ENCODE measurements at regions not wholly inside any gene's neighbourhood (a gene's known extent, or its start where the extent isn't known, plus 50 kb on each side); places are given as distances from the start of the nearest gene placed in this dataset.
"Not testable (repeated sequence)": the region's sequence is repeated elsewhere in the genome, so short reads cannot be mapped to it uniquely, and the experiment has no call there.

GRCh38 chr6:82100763-82101162 is 146.8 kb downstream of the IBTK start:
- H3K4me1 ChIP-seq; H3K27me3 ChIP-seq; H3K4me3 ChIP-seq; DNase-seq; H3K27ac ChIP-seq; H3K36me3 ChIP-seq (replicated peaks in 1 of 2; ENCODE audit: insufficient read depth in 1 of 2, low read depth in 2 of 2); intact Hi-C loops (cut with DNase I); ATAC-seq; H3K9me3 ChIP-seq: not testable (repeated sequence)
- WGBS, 2 donors, result 80 to 91% methylated on average over 1 of the region's 1 CpG

- DNase-seq (no peak), ATAC-seq (no peak)
- 51 to 64% methylated on average over 2 of the region's 2 CpGs for WGBS, 2 donors
- TF ChIP-seq CTCF (IDR thresholded peaks at IDR 0.05) (no peak), POLR2A (IDR thresholded peaks at IDR 0.05) (no peak)
- Histone ChIP-seq H3K4me1 (no peaks in the 10 kb centered on the region), H3K36me3 (replicated peaks in 1 of 2; ENCODE audit: insufficient read depth in 1 of 2, low read depth in 2 of 2) (no peaks in the 10 kb centered on the region), H3K9me3 (no peaks in the 10 kb centered on the region), H3K27ac (no peak overlapping the region), H3K4me3 (no peak overlapping the region), H3K27me3 (no peaks in the 10 kb centered on the region)
- intact Hi-C loops (cut with DNase I), result no loop called here
Measured at GRCh38 chr6:82097676-82098075, 149.9 kb downstream of the IBTK start.

- Histone ChIP-seq H3K4me1 (no peaks in the 10 kb centered on the region), H3K9me3 (no peaks in the 10 kb centered on the region), H3K27me3 (no peaks in the 10 kb centered on the region), H3K36me3 (replicated peaks in 1 of 2; ENCODE audit: insufficient read depth in 1 of 2, low read depth in 2 of 2) (no peaks in the 10 kb centered on the region), H3K27ac (no peak overlapping the region), H3K4me3 (no peak overlapping the region)
- intact Hi-C loops (cut with DNase I), result no loop called here
- WGBS, 2 donors, result 63% methylated on average over 5 of the region's 5 CpGs
- no peak for ATAC-seq
- no peak for DNase-seq
- no peak for TF ChIP-seq CTCF (IDR thresholded peaks at IDR 0.05)
- no peak for TF ChIP-seq POLR2A (IDR thresholded peaks at IDR 0.05)
Measured at GRCh38 chr6:82095091-82095490, 152.5 kb downstream of the IBTK start.

- H3K9me3 ChIP-seq, result no peaks in the 10 kb centered on the region
- DNase-seq (no peak), ATAC-seq (no peak)
- no peaks in the 10 kb centered on the region for H3K36me3 ChIP-seq (replicated peaks in 1 of 2; ENCODE audit: insufficient read depth in 1 of 2, low read depth in 2 of 2)
- H3K4me1 ChIP-seq, result no peaks in the 10 kb centered on the region
- TF ChIP-seq CTCF (IDR thresholded peaks at IDR 0.05), result no peak
- no peak for TF ChIP-seq POLR2A (IDR thresholded peaks at IDR 0.05)
- 17 to 28% methylated on average over 4 of the region's 4 CpGs for WGBS, 2 donors
- H3K27ac ChIP-seq, result no peak overlapping the region
- intact Hi-C loops (cut with DNase I), result no loop called here
- H3K27me3 ChIP-seq, result no peaks in the 10 kb centered on the region
- H3K4me3 ChIP-seq, result no peak overlapping the region
Measured at GRCh38 chr6:82094166-82094806, 153.3 kb downstream of the IBTK start.

- Histone ChIP-seq H3K27me3 (no peaks in the 10 kb centered on the region), H3K4me3 (no peak overlapping the region), H3K27ac (no peak overlapping the region), H3K36me3 (replicated peaks in 1 of 2; ENCODE audit: insufficient read depth in 1 of 2, low read depth in 2 of 2) (no peaks in the 10 kb centered on the region), H3K4me1 (no peaks in the 10 kb centered on the region), H3K9me3 (no peaks in the 10 kb centered on the region)
- no peak for TF ChIP-seq POLR2A (IDR thresholded peaks at IDR 0.05)
- no peak for TF ChIP-seq CTCF (IDR thresholded peaks at IDR 0.05)
- DNase-seq (no peak), ATAC-seq (no peak)
- intact Hi-C loops (cut with DNase I), result no loop called here
- 78 to 88% methylated on average over 4 of the region's 4 CpGs for WGBS, 2 donors
Measured at GRCh38 chr6:82088978-82089771, 158.4 kb downstream of the IBTK start.
